Adrenal gland (tissue), 5 donors: ENCODE measurements at regions not wholly inside any gene's neighbourhood (a gene's known extent, or its start where the extent isn't known, plus 50 kb on each side); places are given as distances from the start of the nearest gene placed in this dataset.

Experiments
- POLR2A ChIP-seq, 2 donors: fragments of 450-650 bp; IDR thresholded peaks; one replicate each; pipeline ENCODE4 v1.6.1; 2017; ENCODE audit warnings: antibody characterized with exemption in 2 of 2, mild to moderate bottlenecking in 2 of 2, moderate library complexity in 1 of 2
- TF ChIP-seq, protein P1 (sequence below), 6 experiments: fragments of 450-650 bp in 4 of 6; fragments of 200-600 bp in 2 of 6; sonication (generic) in 1 of 6; IDR thresholded peaks; 1 replicate in 5 of 6; 2 replicates in 1 of 6; pipeline versions ENCODE4 v1.5.1 to v1.8.0; 2016 to 2021; ENCODE audit warnings: antibody characterized with exemption in 6 of 6, mild to moderate bottlenecking in 2 of 6, moderate library complexity in 1 of 6
- donor health status: DM: no; HTN: no; CAD: no.

DNA sequence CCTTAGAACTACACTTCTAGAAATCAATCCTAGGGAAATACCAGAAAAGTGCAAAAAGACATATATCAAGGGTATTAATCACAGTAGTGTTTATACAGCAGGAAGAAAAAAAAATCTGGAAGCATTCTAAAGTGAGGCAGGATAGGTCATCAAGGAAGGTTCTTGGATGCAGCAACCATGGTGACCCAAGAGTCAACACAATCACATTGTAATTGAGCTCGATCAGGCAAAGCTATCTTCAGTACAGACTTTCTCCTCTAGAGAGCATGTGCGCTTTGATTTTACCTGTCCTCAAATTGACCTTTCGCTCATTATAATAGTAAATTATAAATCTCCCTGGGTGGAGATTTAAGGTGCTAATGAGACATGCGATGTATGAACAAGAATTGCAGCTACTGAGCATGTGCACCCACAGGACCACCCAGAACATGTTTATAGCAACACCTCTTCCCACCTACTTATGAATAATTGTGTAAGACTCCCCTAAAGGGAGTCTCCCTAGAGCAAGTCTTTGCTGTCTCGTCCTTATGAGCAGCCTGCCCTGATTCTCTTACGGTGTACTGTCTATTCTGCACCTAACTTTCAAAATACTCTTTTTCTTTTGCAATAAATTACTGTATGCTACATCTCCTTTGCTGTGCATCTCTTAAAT is 297.7 kb downstream of the ATPSCKMT start:
- TF ChIP-seq, protein P1, sequence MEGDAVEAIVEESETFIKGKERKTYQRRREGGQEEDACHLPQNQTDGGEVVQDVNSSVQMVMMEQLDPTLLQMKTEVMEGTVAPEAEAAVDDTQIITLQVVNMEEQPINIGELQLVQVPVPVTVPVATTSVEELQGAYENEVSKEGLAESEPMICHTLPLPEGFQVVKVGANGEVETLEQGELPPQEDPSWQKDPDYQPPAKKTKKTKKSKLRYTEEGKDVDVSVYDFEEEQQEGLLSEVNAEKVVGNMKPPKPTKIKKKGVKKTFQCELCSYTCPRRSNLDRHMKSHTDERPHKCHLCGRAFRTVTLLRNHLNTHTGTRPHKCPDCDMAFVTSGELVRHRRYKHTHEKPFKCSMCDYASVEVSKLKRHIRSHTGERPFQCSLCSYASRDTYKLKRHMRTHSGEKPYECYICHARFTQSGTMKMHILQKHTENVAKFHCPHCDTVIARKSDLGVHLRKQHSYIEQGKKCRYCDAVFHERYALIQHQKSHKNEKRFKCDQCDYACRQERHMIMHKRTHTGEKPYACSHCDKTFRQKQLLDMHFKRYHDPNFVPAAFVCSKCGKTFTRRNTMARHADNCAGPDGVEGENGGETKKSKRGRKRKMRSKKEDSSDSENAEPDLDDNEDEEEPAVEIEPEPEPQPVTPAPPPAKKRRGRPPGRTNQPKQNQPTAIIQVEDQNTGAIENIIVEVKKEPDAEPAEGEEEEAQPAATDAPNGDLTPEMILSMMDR (IDR thresholded peaks at IDR 0.05), result no peak
- no peak for TF ChIP-seq POLR2A (IDR thresholded peaks at IDR 0.05)
